Upper lobe of right lung (tissue), 1 donor: ENCODE measurements at regions not wholly inside any gene's neighbourhood (a gene's known extent, or its start where the extent isn't known, plus 50 kb on each side); places are given as distances from the start of the nearest gene placed in this dataset.

Experiments
- ATAC-seq: fragments of 200-7000 bp; cut with Tn5 transposase; one replicate; pipeline ENCODE4 v1.9.1; 2020; ENCODE audit warnings: mild to moderate bottlenecking, moderate library complexity
- DNase-seq: peaks from one replicate; pipeline ENCODE4 v3.0.0-alpha.2; 2020
- H3K27ac ChIP-seq: fragments of 200-600 bp; one replicate; pipeline ENCODE4 v1.8.0; 2022
- H3K27me3 ChIP-seq: fragments of 200-600 bp; one replicate; pipeline ENCODE4 v1.8.0; 2022; ENCODE audit warnings: mild to moderate bottlenecking
- H3K36me3 ChIP-seq: fragments of 200-600 bp; one replicate; pipeline ENCODE4 v1.8.0; 2022
- H3K4me1 ChIP-seq: fragments of 200-600 bp; one replicate; pipeline ENCODE4 v1.8.0; 2022
- H3K4me3 ChIP-seq: fragments of 200-600 bp; one replicate; pipeline ENCODE4 v1.8.0; 2022; ENCODE audit warnings: mild to moderate bottlenecking
- H3K9me3 ChIP-seq: fragments of 200-600 bp; one replicate; pipeline ENCODE4 v1.8.0; 2022
- CTCF ChIP-seq: fragments of 200-600 bp; IDR thresholded peaks from one replicate; pipeline ENCODE4 v1.8.0; 2022; ENCODE audit warnings: antibody characterized with exemption
- intact Hi-C: fragments of 100-400 bp; cut with DNase I; formaldehyde crosslinking; loops from one replicate; pipeline ENCODE4 v1.11.0; 2022
- donor health status: DM: no; HTN: yes; CAD: no; lungs with severe emphysema.

DNA sequence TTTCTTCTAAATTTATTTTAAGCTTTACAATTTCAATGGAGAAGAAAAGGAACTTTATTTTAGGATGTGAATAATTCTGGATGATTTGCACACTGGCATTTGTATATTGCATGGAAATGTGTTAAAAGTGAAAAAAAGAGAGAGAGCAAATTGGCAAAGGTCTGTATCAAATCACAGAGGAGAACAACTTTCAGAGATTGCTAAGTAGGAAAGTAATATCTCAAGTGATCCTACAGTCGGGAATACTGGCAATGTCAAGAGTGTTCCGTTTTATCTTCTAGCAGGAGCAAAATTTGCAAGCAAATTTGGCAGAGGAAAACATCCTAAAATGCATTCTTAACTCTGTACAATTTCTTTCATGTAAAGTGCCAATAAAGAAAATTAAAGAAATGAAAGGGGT is 97.1 kb upstream of the TMC3 start:
- TF ChIP-seq CTCF: no peak
- ATAC-seq (no peak), DNase-seq (no peak)
- no peak overlapping the region for H3K4me3 ChIP-seq
- no peaks in the 10 kb centered on the region for H3K9me3 ChIP-seq
- no peaks in the 10 kb centered on the region for H3K4me1 ChIP-seq
- H3K36me3 ChIP-seq: no peaks in the 10 kb centered on the region
- H3K27me3 ChIP-seq: peaks cover 4% of the 10 kb centered on the region
- intact Hi-C loops: no loop called here
- H3K27ac ChIP-seq: no peak overlapping the region

- no peak overlapping the region for H3K27ac ChIP-seq
- DNase-seq (no peak), ATAC-seq (no peak)
- H3K9me3 ChIP-seq: no peaks in the 10 kb centered on the region
- H3K4me1 ChIP-seq: no peaks in the 10 kb centered on the region
- peaks cover 4% of the 10 kb centered on the region for H3K27me3 ChIP-seq
- no peak overlapping the region for H3K4me3 ChIP-seq
- intact Hi-C loops: no loop called here
- TF ChIP-seq CTCF: no peak
- no peaks in the 10 kb centered on the region for H3K36me3 ChIP-seq
Observed at GRCh38 chr15:81469154-81469553, 95.1 kb upstream of the TMC3 start.

DNA sequence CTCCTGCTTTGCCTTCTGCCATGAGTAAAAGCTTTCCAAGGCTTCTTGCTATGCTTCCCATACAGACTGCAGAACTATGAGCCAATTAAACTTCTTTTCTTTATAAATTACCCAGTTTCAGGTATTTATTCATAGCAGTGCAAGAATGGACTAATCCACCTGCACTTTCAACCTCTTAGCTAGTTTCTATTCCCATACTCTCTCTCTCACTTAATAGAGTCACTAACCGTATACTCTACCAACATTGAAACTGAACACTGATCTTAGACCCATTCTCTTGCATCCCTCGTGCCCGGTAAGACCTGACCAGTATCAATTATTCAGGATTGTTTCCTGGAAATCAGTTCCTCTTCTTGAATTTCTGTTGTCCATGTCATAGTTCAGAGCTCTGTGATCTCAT is 92.7 kb upstream of the TMC3 start:
- DNase-seq: no peak
- Histone ChIP-seq H3K4me3 (no peak overlapping the region), H3K4me1 (no peaks in the 10 kb centered on the region), H3K27me3 (no peaks in the 10 kb centered on the region), H3K9me3 (no peaks in the 10 kb centered on the region), H3K36me3 (no peaks in the 10 kb centered on the region), H3K27ac (no peak overlapping the region)
- no peak for ATAC-seq
- TF ChIP-seq CTCF: no peak
- intact Hi-C loops: no loop called here

GRCh38 chr15:81454024-81454423 is 80.0 kb upstream of the TMC3 start:
- DNase-seq (no peak), ATAC-seq (no peak)
- TF ChIP-seq CTCF: no peak
- H3K36me3 ChIP-seq: no peaks in the 10 kb centered on the region
- intact Hi-C loops: no loop called here
- H3K4me3 ChIP-seq: no peak overlapping the region
- H3K27me3 ChIP-seq: no peaks in the 10 kb centered on the region
- H3K27ac ChIP-seq: no peak overlapping the region
- peaks cover 6% of the 10 kb centered on the region for H3K9me3 ChIP-seq
- no peaks in the 10 kb centered on the region for H3K4me1 ChIP-seq

- no peaks in the 10 kb centered on the region for H3K27me3 ChIP-seq
- DNase-seq: no peak
- intact Hi-C loops: no loop called here
- no peaks in the 10 kb centered on the region for H3K36me3 ChIP-seq
- H3K4me3 ChIP-seq: no peak overlapping the region
- H3K9me3 ChIP-seq: peaks cover 6% of the 10 kb centered on the region
- TF ChIP-seq CTCF: no peak
- H3K4me1 ChIP-seq: no peaks in the 10 kb centered on the region
- H3K27ac ChIP-seq: no peak overlapping the region
- ATAC-seq: no peak
Observed at GRCh38 chr15:81450721-81451120, 76.7 kb upstream of the TMC3 start.

DNA sequence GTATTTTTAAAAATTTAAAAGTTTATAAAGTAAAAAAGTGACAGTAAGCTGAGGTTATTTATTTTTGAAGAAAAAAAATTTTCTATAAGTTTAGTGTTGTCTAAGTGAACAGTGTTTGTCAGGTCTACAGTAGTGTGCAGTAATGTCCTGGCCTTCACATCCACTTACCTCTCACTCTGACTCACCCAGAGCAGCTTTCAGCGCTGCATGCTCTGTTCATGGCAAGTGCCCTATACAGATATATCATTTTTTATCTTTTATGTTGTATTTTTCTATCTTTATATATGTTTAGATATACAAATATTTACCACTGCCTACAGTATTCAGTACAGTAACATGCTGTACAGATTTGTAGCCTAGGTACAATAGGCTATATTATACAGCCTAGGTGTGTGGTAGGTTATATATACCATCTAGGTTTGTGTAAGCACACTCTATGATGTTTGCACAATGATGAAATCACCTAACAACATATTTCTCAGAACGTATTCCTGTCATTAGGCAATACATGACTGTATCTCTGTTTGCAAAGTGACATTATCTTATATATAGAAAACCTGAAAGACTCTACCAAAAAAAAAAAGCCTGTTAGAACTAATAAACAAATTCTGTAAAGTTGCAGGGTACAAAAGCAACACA is 75.9 kb upstream of the TMC3 start:
- no peak for DNase-seq
- Histone ChIP-seq H3K36me3 (no peaks in the 10 kb centered on the region), H3K27ac (no peak overlapping the region), H3K4me3 (no peak overlapping the region), H3K4me1 (no peaks in the 10 kb centered on the region), H3K9me3 (peaks cover 6% of the 10 kb centered on the region), H3K27me3 (no peaks in the 10 kb centered on the region)
- TF ChIP-seq CTCF: no peak
- intact Hi-C loops: no loop called here
- ATAC-seq: no peak
